ENCODE measurements at regions not wholly inside any gene's neighbourhood (a gene's known extent, or its start where the extent isn't known, plus 50 kb on each side); places are given as distances from the start of the nearest gene placed in this dataset.
"Not testable (repeated sequence)": the region's sequence is repeated elsewhere in the genome, so short reads cannot be mapped to it uniquely, and the experiment has no call there.

DNA sequence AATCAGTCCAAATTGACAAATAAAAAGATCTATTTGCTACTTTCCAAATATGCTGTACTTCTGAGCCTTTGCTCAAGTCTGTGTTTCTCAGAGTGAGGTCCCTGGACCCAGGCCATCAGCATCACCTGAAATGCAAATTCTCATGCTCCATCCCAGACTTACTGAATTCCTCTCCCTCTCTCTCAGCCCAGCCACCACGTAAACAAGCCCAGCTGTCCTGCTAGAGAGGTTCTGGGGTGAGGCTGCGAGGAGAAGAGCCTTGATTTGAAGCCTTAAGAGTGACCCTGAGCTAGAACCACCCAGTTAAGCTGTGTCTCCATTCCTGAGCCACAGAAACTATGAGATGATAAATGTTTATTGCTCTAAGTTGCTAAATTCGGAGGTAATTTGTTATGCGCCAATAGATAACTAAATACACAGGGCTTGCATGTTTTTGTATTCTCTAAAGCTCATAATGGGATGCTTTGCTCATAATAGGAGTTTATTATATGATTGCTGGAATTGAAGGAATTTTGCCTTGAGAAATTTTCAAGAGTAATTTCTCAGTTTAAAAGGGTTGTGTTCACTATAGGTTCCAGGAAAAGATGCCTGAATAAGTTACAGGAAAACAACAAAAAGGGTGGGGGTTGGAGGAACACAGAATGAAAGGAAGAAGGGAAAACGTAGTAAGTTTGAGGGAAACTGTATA is 98.9 kb upstream of the SPATA31D4 start:
- Histone ChIP-seq H4K20me1 (ENCODE audit: control insufficient read depth, extremely low read depth, insufficient read depth, low read length) (no peaks in the 10 kb centered on the region), H3K27me3 (ENCODE audit: control insufficient read depth, extremely low read depth, insufficient read depth, low read length) (no peaks in the 10 kb centered on the region), H3K9ac (ENCODE audit: control insufficient read depth, extremely low read depth, insufficient read depth, low read length) (no peak overlapping the region), H3K4me2 (ENCODE audit: control insufficient read depth, extremely low read depth, insufficient read depth, low read depth, low read length) (no peak overlapping the region), H3K4me3 (ENCODE audit: control insufficient read depth in 2 of 3, extremely low read depth in 1 of 3, insufficient read depth in 2 of 3, low read depth in 1 of 3, low read length in 3 of 3) (no peak overlapping the region), H3K4me1 (ENCODE audit: control insufficient read depth, extremely low read depth, insufficient read depth, low read length) (peaks cover 19% of the 10 kb centered on the region), H3K36me3 (ENCODE audit: control insufficient read depth in 2 of 2, extremely low read depth in 1 of 2, insufficient read depth in 2 of 2, low read length in 2 of 2) (no peaks in the 10 kb centered on the region), H3K9me3 (ENCODE audit: control insufficient read depth, low read depth, low read length) (no peaks in the 10 kb centered on the region), H2AFZ (ENCODE audit: control insufficient read depth, low read length) (no peak overlapping the region), H3K79me2 (ENCODE audit: control insufficient read depth, insufficient read depth, low read length) (no peaks in the 10 kb centered on the region), H3K27ac (ENCODE audit: control insufficient read depth, insufficient read depth, low read length) (no peak overlapping the region), H3K9me1 (ENCODE audit: control insufficient read depth, extremely low read depth, insufficient read depth, low read length) (no peaks in the 10 kb centered on the region)
- FAIRE-seq, result no peak
- dilution Hi-C loops (cut with MboI; ENCODE audit: extremely low pct_ligation_motif_present, low sequenced_read_pairs), result no loop called here
- TF ChIP-seq, protein P1, sequence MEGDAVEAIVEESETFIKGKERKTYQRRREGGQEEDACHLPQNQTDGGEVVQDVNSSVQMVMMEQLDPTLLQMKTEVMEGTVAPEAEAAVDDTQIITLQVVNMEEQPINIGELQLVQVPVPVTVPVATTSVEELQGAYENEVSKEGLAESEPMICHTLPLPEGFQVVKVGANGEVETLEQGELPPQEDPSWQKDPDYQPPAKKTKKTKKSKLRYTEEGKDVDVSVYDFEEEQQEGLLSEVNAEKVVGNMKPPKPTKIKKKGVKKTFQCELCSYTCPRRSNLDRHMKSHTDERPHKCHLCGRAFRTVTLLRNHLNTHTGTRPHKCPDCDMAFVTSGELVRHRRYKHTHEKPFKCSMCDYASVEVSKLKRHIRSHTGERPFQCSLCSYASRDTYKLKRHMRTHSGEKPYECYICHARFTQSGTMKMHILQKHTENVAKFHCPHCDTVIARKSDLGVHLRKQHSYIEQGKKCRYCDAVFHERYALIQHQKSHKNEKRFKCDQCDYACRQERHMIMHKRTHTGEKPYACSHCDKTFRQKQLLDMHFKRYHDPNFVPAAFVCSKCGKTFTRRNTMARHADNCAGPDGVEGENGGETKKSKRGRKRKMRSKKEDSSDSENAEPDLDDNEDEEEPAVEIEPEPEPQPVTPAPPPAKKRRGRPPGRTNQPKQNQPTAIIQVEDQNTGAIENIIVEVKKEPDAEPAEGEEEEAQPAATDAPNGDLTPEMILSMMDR (optimal IDR thresholded peaks at IDR 0.05 in 1 of 3, IDR thresholded peaks at IDR 0.05 in 1 of 3, conservative IDR thresholded peaks at IDR 0.05 in 1 of 3; ENCODE audit: extremely low read depth in 1 of 3, insufficient read depth in 2 of 3, low read length in 3 of 3), result no peak
- no peak for TF ChIP-seq EZH2 (IDR thresholded peaks at IDR 0.05; ENCODE audit: low read length)
- no peak for DNase-seq (ENCODE audit: low read depth, low spot score)

DNA sequence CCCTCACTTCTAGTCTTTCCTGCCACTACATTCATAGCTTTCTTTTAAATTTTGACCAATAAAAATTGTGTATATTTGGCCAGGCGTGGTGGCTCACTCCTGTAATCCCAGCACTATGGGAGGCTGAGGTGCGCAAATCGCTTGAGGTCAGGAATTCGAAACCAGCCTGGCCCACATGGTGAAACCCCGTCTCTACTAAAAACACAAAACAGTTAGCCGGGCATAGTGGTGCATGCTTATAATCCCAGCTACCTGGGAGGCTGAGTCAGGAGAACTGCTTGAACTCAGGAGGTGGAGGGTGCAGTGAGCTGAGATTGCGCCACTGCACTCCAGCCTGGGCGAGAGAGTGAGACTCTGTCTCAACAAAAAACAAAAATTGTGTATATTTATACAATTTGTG is 97.8 kb upstream of the SPATA31D4 start:
- H3K36me3 ChIP-seq (ENCODE audit: control insufficient read depth in 2 of 2, extremely low read depth in 1 of 2, insufficient read depth in 2 of 2, low read length in 2 of 2); FAIRE-seq; dilution Hi-C loops (cut with MboI; ENCODE audit: extremely low pct_ligation_motif_present, low sequenced_read_pairs); H3K4me3 ChIP-seq (ENCODE audit: control insufficient read depth in 2 of 3, extremely low read depth in 1 of 3, insufficient read depth in 2 of 3, low read depth in 1 of 3, low read length in 3 of 3); H3K27me3 ChIP-seq (ENCODE audit: control insufficient read depth, extremely low read depth, insufficient read depth, low read length); H3K9me1 ChIP-seq (ENCODE audit: control insufficient read depth, extremely low read depth, insufficient read depth, low read length); H3K4me1 ChIP-seq (ENCODE audit: control insufficient read depth, extremely low read depth, insufficient read depth, low read length); H3K9ac ChIP-seq (ENCODE audit: control insufficient read depth, extremely low read depth, insufficient read depth, low read length); H3K79me2 ChIP-seq (ENCODE audit: control insufficient read depth, insufficient read depth, low read length); H3K27ac ChIP-seq (ENCODE audit: control insufficient read depth, insufficient read depth, low read length); H3K9me3 ChIP-seq (ENCODE audit: control insufficient read depth, low read depth, low read length); DNase-seq (ENCODE audit: low read depth, low spot score); H3K4me2 ChIP-seq (ENCODE audit: control insufficient read depth, extremely low read depth, insufficient read depth, low read depth, low read length); H4K20me1 ChIP-seq (ENCODE audit: control insufficient read depth, extremely low read depth, insufficient read depth, low read length); H2AFZ ChIP-seq (ENCODE audit: control insufficient read depth, low read length): not testable (repeated sequence)
